G401.6 (cell line): ENCODE measurements at regions not wholly inside any gene's neighbourhood (a gene's known extent, or its start where the extent isn't known, plus 50 kb on each side); places are given as distances from the start of the nearest gene placed in this dataset.

Experiments used
- FAIRE-seq: peaks from 2 replicates; lab custom pipeline; 2012; peaks lifted over from hg19 to GRCh38; lab: Jason Lieb, UNC

- no peak for FAIRE-seq
These were observed 550.9 kb upstream of the BOD1L1 start for GRCh38 chr4:14178421-14178820.

- no peak for FAIRE-seq
These were observed 552.6 kb upstream of the BOD1L1 start for GRCh38 chr4:14180166-14180565.

- no peak for FAIRE-seq
These were observed 553.6 kb upstream of the BOD1L1 start for GRCh38 chr4:14180983-14181601.

GRCh38 chr4:14182148-14182547, 554.6 kb upstream of the BOD1L1 start:
- no peak for FAIRE-seq

- FAIRE-seq = no peak
These were observed 556.7 kb upstream of the BOD1L1 start for GRCh38 chr4:14184265-14184664.

GRCh38 chr4:14184767-14185166, 557.2 kb upstream of the BOD1L1 start:
- no peak for FAIRE-seq

GRCh38 chr4:14188214-14188613, 560.7 kb upstream of the BOD1L1 start:
- no peak for FAIRE-seq

GRCh38 chr4:14193601-14194000, 566.1 kb upstream of the BOD1L1 start:
- FAIRE-seq = no peak

GRCh38 chr4:14196131-14196530, 568.6 kb upstream of the BOD1L1 start:
- FAIRE-seq = no peak

- no peak for FAIRE-seq
These were observed 587.7 kb upstream of the BOD1L1 start for GRCh38 chr4:14215116-14215770.

- FAIRE-seq = no peak
These were observed 589.9 kb upstream of the BOD1L1 start for GRCh38 chr4:14217401-14217800.

GRCh38 chr4:14218641-14219040, 591.1 kb upstream of the BOD1L1 start:
- no peak for FAIRE-seq

- FAIRE-seq = no peak
These were observed 593.7 kb upstream of the BOD1L1 start for GRCh38 chr4:14221176-14221575.

GRCh38 chr4:14222377-14223029, 595.0 kb upstream of the BOD1L1 start:
- FAIRE-seq = no peak

GRCh38 chr4:14223461-14223860, 595.9 kb upstream of the BOD1L1 start:
- FAIRE-seq = no peak

- FAIRE-seq = no peak
These were observed 598.2 kb upstream of the BOD1L1 start for GRCh38 chr4:14225688-14226207.

- FAIRE-seq = no peak
These were observed 605.6 kb upstream of the BOD1L1 start for GRCh38 chr4:14233126-14233525.

- FAIRE-seq = no peak
These were observed 606.8 kb upstream of the BOD1L1 start for GRCh38 chr4:14234307-14234706.

- no peak for FAIRE-seq
These were observed 608.8 kb upstream of the BOD1L1 start for GRCh38 chr4:14236359-14236758.

GRCh38 chr4:14237911-14238310, 610.4 kb upstream of the BOD1L1 start:
- FAIRE-seq = no peak

- FAIRE-seq = no peak
These were observed 614.0 kb upstream of the BOD1L1 start for GRCh38 chr4:14241574-14241973.

- no peak for FAIRE-seq
These were observed 620.2 kb upstream of the BOD1L1 start for GRCh38 chr4:14247767-14248166.

- FAIRE-seq = no peak
These were observed 621.7 kb upstream of the BOD1L1 start for GRCh38 chr4:14249226-14249625.

- FAIRE-seq = no peak
These were observed 626.7 kb upstream of the BOD1L1 start for GRCh38 chr4:14254252-14254651.
